Panc1 (cell line): ENCODE measurements at regions not wholly inside any gene's neighbourhood (a gene's known extent, or its start where the extent isn't known, plus 50 kb on each side); places are given as distances from the start of the nearest gene placed in this dataset.

Experiments
- ATAC-seq: fragments of 200-7000 bp; cut with Tn5 transposase; 2 replicates; pipeline ENCODE4 v1.9.1; 2020; ENCODE audit warnings: mild to moderate bottlenecking, moderate library complexity
- BruUV-seq: library from RNA; stranded (reverse); fragments of 400-500 nt; replicated peaks from 2 replicates; lab custom pipeline; 2021; lab: Mats Ljungman, UMichigan
- CTCF ChIA-PET: fragments of 300-600 bp; sonication (Branson Sonifier 250); formaldehyde crosslinking; loops from one replicate; lab custom pipeline; 2022; ENCODE audit warnings: antibody characterized with exemption; lab: Charles Lee
- POLR2A ChIA-PET: fragments of 300-600 bp; sonication (Branson Sonifier 250); formaldehyde crosslinking; loops from one replicate; lab custom pipeline; 2022; ENCODE audit warnings: antibody characterized with exemption; lab: Charles Lee
- DNase-seq: peaks from one replicate; pipeline ENCODE4 v3.0.0-alpha.2; 2010; ENCODE audit warnings: low read depth, low spot score
- H3K27ac ChIP-seq: 2 replicates; pipeline ENCODE4 v1.5.1; 2011; ENCODE audit warnings: mild to moderate bottlenecking, low read length, inconsistent platforms
- H3K27me3 ChIP-seq: fragments of 200-500 bp; sonication (Bioruptor generic); 2 replicates; pipeline ENCODE4 v1.6.0; 2014; ENCODE audit warnings: low read length, inconsistent platforms; ENCODE audit not compliant: control insufficient read depth, insufficient read depth
- H3K36me3 ChIP-seq: fragments of 200-500 bp; sonication (Bioruptor generic); 2 replicates; pipeline ENCODE4 v1.5.1; 2014; ENCODE audit warnings: inconsistent platforms, mild to moderate bottlenecking, low read length, moderate library complexity; ENCODE audit not compliant: control insufficient read depth, insufficient read depth
- H3K4me1 ChIP-seq: 2 replicates; pipeline ENCODE4 v1.5.1; 2011; ENCODE audit warnings: inconsistent platforms, mild to moderate bottlenecking, low read length, moderate library complexity; ENCODE audit not compliant: control insufficient read depth, insufficient read depth
- H3K4me3 ChIP-seq, 2 experiments: 2 replicates each; pipeline ENCODE4 v1.5.1; 2011 to 2012; ENCODE audit warnings: low read depth in 2 of 2, low read length in 2 of 2, mild to moderate bottlenecking in 2 of 2, inconsistent platforms in 1 of 2, moderate library complexity in 1 of 2
- H3K9me3 ChIP-seq: fragments of 200-500 bp; sonication (Bioruptor generic); 2 replicates; pipeline ENCODE4 v1.5.1; 2014; ENCODE audit warnings: low read depth, mild to moderate bottlenecking, inconsistent platforms, low read length, moderate library complexity; ENCODE audit not compliant: control insufficient read depth, insufficient read depth
- POLR2AphosphoS5 ChIP-seq: IDR thresholded peaks from 2 replicates; pipeline ENCODE4 v1.6.1; 2012; ENCODE audit warnings: mild to moderate bottlenecking, low read depth, low read length, moderate library complexity
- SIN3A ChIP-seq: IDR thresholded peaks from 2 replicates; pipeline ENCODE4 v1.6.1; 2012; ENCODE audit warnings: low read depth, mild to moderate bottlenecking, low read length, moderate library complexity, borderline replicate concordance; ENCODE audit not compliant: insufficient read depth
- TCF7L2 ChIP-seq: IDR thresholded peaks from 2 replicates; pipeline ENCODE4 v1.6.1; 2011; ENCODE audit warnings: mild to moderate bottlenecking, low read depth, low read length, inconsistent platforms
- in situ Hi-C: cut with HindIII; loops from 2 replicates; pipeline ENCODE4 v1.10.0; 2016; ENCODE audit warnings: low sequenced_read_pairs, low pct_unique_long_range_greater_than_20kb
- intact Hi-C: fragments of 100-400 bp; cut with micrococcal nuclease; formaldehyde crosslinking; loops from one replicate; pipeline ENCODE4 v1.10.0; 2022; ENCODE audit not compliant: unreplicated experiment
- TF ChIP-seq, protein P1 (sequence below): fragments of 450-650 bp; IDR thresholded peaks from 2 replicates; pipeline ENCODE4 v1.5.1; 2017; ENCODE audit warnings: mild to moderate bottlenecking
- TF ChIP-seq, protein P2 (sequence below), 2 experiments: IDR thresholded peaks; 2 replicates each; pipeline ENCODE4 v1.6.1; 2011 to 2012; ENCODE audit warnings: low read depth in 2 of 2, control low read depth in 1 of 2, low read length in 1 of 2, mild to moderate bottlenecking in 1 of 2, moderate library complexity in 1 of 2; ENCODE audit not compliant: insufficient read depth in 1 of 2

GRCh38 chr10:83199374-83199773 is 939.9 kb upstream of the GHITM start:
- Histone ChIP-seq H3K36me3 (no peaks in the 10 kb centered on the region), H3K9me3 (no peaks in the 10 kb centered on the region), H3K4me3 (no peak overlapping the region), H3K4me1 (no peaks in the 10 kb centered on the region), H3K27me3 (no peaks in the 10 kb centered on the region), H3K27ac (no peak overlapping the region)
- CTCF ChIA-PET, result no interaction called here
- TF ChIP-seq SIN3A (no peak), TCF7L2 (no peak), POLR2AphosphoS5 (no peak)
- TF ChIP-seq, protein P1, sequence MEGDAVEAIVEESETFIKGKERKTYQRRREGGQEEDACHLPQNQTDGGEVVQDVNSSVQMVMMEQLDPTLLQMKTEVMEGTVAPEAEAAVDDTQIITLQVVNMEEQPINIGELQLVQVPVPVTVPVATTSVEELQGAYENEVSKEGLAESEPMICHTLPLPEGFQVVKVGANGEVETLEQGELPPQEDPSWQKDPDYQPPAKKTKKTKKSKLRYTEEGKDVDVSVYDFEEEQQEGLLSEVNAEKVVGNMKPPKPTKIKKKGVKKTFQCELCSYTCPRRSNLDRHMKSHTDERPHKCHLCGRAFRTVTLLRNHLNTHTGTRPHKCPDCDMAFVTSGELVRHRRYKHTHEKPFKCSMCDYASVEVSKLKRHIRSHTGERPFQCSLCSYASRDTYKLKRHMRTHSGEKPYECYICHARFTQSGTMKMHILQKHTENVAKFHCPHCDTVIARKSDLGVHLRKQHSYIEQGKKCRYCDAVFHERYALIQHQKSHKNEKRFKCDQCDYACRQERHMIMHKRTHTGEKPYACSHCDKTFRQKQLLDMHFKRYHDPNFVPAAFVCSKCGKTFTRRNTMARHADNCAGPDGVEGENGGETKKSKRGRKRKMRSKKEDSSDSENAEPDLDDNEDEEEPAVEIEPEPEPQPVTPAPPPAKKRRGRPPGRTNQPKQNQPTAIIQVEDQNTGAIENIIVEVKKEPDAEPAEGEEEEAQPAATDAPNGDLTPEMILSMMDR, result no peak
- TF ChIP-seq, protein P2, sequence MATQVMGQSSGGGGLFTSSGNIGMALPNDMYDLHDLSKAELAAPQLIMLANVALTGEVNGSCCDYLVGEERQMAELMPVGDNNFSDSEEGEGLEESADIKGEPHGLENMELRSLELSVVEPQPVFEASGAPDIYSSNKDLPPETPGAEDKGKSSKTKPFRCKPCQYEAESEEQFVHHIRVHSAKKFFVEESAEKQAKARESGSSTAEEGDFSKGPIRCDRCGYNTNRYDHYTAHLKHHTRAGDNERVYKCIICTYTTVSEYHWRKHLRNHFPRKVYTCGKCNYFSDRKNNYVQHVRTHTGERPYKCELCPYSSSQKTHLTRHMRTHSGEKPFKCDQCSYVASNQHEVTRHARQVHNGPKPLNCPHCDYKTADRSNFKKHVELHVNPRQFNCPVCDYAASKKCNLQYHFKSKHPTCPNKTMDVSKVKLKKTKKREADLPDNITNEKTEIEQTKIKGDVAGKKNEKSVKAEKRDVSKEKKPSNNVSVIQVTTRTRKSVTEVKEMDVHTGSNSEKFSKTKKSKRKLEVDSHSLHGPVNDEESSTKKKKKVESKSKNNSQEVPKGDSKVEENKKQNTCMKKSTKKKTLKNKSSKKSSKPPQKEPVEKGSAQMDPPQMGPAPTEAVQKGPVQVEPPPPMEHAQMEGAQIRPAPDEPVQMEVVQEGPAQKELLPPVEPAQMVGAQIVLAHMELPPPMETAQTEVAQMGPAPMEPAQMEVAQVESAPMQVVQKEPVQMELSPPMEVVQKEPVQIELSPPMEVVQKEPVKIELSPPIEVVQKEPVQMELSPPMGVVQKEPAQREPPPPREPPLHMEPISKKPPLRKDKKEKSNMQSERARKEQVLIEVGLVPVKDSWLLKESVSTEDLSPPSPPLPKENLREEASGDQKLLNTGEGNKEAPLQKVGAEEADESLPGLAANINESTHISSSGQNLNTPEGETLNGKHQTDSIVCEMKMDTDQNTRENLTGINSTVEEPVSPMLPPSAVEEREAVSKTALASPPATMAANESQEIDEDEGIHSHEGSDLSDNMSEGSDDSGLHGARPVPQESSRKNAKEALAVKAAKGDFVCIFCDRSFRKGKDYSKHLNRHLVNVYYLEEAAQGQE (IDR thresholded peaks at IDR 0.05; ENCODE audit: insufficient read depth in 1 of 2, low read depth in 2 of 2, low read length in 1 of 2), result no peak
- ATAC-seq, result no peak
- in situ Hi-C loops (no loop called here), intact Hi-C loops (no loop called here)
- DNase-seq, result no peak
- no TSS peak for BruUV-seq
- POLR2A ChIA-PET, result no interaction called here

DNA sequence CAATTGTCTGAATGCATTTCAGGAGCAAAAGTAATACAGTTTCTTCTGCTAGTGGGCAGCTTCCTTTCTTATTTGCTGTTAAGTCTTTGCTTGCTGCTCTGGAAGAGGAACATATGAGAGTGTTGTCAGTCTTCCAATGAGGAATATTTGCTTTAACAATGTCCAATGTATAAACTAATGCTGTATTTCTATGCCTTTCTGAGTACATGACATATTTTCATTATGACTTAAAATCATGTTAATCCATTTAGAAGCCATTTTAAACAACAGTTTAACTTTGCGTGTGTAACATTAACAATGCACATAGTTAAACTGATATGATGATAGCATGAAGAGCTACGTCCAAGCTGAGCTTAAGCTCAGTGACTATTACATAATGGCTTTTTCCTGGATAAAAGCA is 933.4 kb upstream of the GHITM start:
- H3K4me1 ChIP-seq, result no peaks in the 10 kb centered on the region
- TF ChIP-seq SIN3A, result no peak
- TF ChIP-seq TCF7L2, result no peak
- no peak for TF ChIP-seq POLR2AphosphoS5
- TF ChIP-seq, protein P1, result no peak
- TF ChIP-seq, protein P2 (IDR thresholded peaks at IDR 0.05; ENCODE audit: insufficient read depth in 1 of 2, low read depth in 2 of 2, low read length in 1 of 2), result no peak
- intact Hi-C loops, result no loop called here
- BruUV-seq, result no TSS peak
- no peak overlapping the region for H3K27ac ChIP-seq
- DNase-seq, result no peak
- ATAC-seq, result no peak
- H3K9me3 ChIP-seq, result no peaks in the 10 kb centered on the region
- in situ Hi-C loops, result no loop called here
- ChIA-PET POLR2A (no interaction called here), CTCF (no interaction called here)
- no peaks in the 10 kb centered on the region for H3K27me3 ChIP-seq
- no peak overlapping the region for H3K4me3 ChIP-seq
- H3K36me3 ChIP-seq, result no peaks in the 10 kb centered on the region
